HG02759 (cell line): ENCODE measurements at regions not wholly inside any gene's neighbourhood (a gene's known extent, or its start where the extent isn't known, plus 50 kb on each side); places are given as distances from the start of the nearest gene placed in this dataset.
A peak's percentile ranks its signal among the peaks of the same experiment; 100 is the strongest.
"Not testable (repeated sequence)": the region's sequence is repeated elsewhere in the genome, so short reads cannot be mapped to it uniquely, and the experiment has no call there.

Experiments used
- ATAC-seq: cut with Tn5 transposase; IDR thresholded peaks from one replicate; pipeline ENCODE4 v1.9.1; 2021; ENCODE audit warnings: mild to moderate bottlenecking, moderate library complexity; ENCODE audit not compliant: unreplicated experiment

GRCh38 chr5:50501491-50502228 lies 60.6 kb upstream of the EMB start:
- peak; percentile 97 for ATAC-seq

GRCh38 chr5:50513028-50513457 lies 72.0 kb upstream of the EMB start:
- not testable (repeated sequence) for ATAC-seq

- not testable (repeated sequence) for ATAC-seq
Observed at GRCh38 chr5:50521060-50521459, 80.0 kb upstream of the EMB start.

GRCh38 chr5:50527514-50528060 lies 86.5 kb upstream of the EMB start:
- ATAC-seq = not testable (repeated sequence)

GRCh38 chr5:50535393-50535792 lies 94.3 kb upstream of the EMB start:
- peak; percentile 47 for ATAC-seq

- not testable (repeated sequence) for ATAC-seq
Observed at GRCh38 chr5:50537534-50537933, 96.4 kb upstream of the EMB start.

GRCh38 chr5:50547303-50547702 lies 106.2 kb upstream of the EMB start:
- ATAC-seq = peak; percentile 90

- ATAC-seq = no peak
Observed at GRCh38 chr5:50550267-50550666, 109.2 kb upstream of the EMB start.

- ATAC-seq = no peak
Observed at GRCh38 chr5:50550993-50551392, 109.9 kb upstream of the EMB start.

- ATAC-seq = no peak
Observed at GRCh38 chr5:50553560-50553984, 112.5 kb upstream of the EMB start.

- ATAC-seq = not testable (repeated sequence)
Observed at GRCh38 chr5:50558640-50559039, 107.8 kb upstream of the PARP8 start.

- no peak for ATAC-seq
Observed at GRCh38 chr5:50559955-50560354, 106.5 kb upstream of the PARP8 start.

GRCh38 chr5:50562694-50563093 lies 103.7 kb upstream of the PARP8 start:
- ATAC-seq = no peak

- peak; percentile 94 for ATAC-seq
Observed at GRCh38 chr5:50564079-50564478, 102.4 kb upstream of the PARP8 start.

GRCh38 chr5:50564558-50564957 lies 101.9 kb upstream of the PARP8 start:
- no peak for ATAC-seq

- ATAC-seq = no peak
Observed at GRCh38 chr5:50574121-50574520, 92.3 kb upstream of the PARP8 start.

GRCh38 chr5:50575740-50576139 lies 90.7 kb upstream of the PARP8 start:
- no peak for ATAC-seq

GRCh38 chr5:50576265-50576664 lies 90.2 kb upstream of the PARP8 start:
- ATAC-seq = no peak

- no peak for ATAC-seq
Observed at GRCh38 chr5:50576686-50577256, 89.7 kb upstream of the PARP8 start.

- ATAC-seq = no peak
Observed at GRCh38 chr5:50580506-50580905, 85.9 kb upstream of the PARP8 start.

- ATAC-seq = not testable (repeated sequence)
Observed at GRCh38 chr5:50581845-50582244, 84.6 kb upstream of the PARP8 start.

GRCh38 chr5:50582699-50583098 lies 83.7 kb upstream of the PARP8 start:
- no peak for ATAC-seq
